Motor neuron (in vitro differentiated cells): ENCODE measurements at regions not wholly inside any gene's neighbourhood (a gene's known extent, or its start where the extent isn't known, plus 50 kb on each side); places are given as distances from the start of the nearest gene placed in this dataset.

ENCODE experiments used
- ATAC-seq, 8 experiments: fragments of 200-7000 bp; cut with Tn5 transposase; replicated peaks in 6 of 8; 2 replicates each; pipeline ENCODE4 v1.8.0; 2021; ENCODE audit warnings: mild to moderate bottlenecking in 8 of 8, moderate library complexity in 8 of 8
- H3K27ac ChIP-seq, 2 donors: fragments of 250-450 bp; sonication (Bioruptor Pico); 2 replicates each; pipeline ENCODE4 v1.9.0; 2021; ENCODE audit warnings: antibody characterized with exemption in 2 of 2, mild to moderate bottlenecking in 2 of 2, moderate library complexity in 1 of 2
- H3K4me1 ChIP-seq, 2 donors: fragments of 250-450 bp; sonication (Bioruptor Pico); replicated peaks in 1 of 2; 2 replicates each; pipeline ENCODE4 v1.6.1; 2021; ENCODE audit warnings: antibody characterized with exemption in 2 of 2, mild to moderate bottlenecking in 2 of 2, moderate library complexity in 1 of 2
- H3K4me3 ChIP-seq, 5 donors: fragments of 250-450 bp; sonication (Bioruptor Pico); 2 replicates each; pipeline ENCODE4 v1.9.0; 2021; ENCODE audit warnings: antibody characterized with exemption in 5 of 5, mild to moderate bottlenecking in 5 of 5, moderate library complexity in 4 of 5
- WGBS, 10 experiments: fragments of 450-650 bp; shearing (Covaris generic); methylation state at CpG; one replicate each; pipeline ENCODE4 v1.0.0; 2022; 5-methylcytosine and 5-hydroxymethylcytosine counted together
- in situ Hi-C, 9 experiments: fragments of 400-800 bp; cut with MboI; loops; one replicate each; pipeline ENCODE4 v1.15.0; 2021; ENCODE audit warnings: low sequenced_read_pairs in 9 of 9, low pct_unique_long_range_greater_than_20kb in 2 of 9; ENCODE audit not compliant: unreplicated experiment in 9 of 9

DNA sequence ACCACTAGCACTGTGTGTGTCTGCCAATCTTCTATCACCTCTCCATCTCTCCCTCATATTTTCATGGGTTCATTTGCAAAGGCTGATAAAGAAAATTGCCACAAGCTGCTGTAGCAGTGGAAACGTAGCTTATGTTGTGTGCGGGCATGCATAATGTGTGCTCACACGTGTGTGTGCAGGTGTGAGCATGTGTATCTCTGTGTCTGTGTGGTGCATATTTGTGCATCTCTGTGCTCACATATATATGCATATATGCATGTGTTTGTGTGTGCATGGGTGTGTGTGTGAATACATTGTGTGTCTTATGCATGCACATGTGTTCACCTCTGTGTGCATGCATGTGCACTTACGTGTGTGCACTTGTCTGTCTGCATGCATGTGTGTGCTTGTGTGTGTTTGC, 181.8 kb upstream of the UBL3 start:
- no peak overlapping the region for H3K27ac ChIP-seq
- no peak for ATAC-seq
- H3K4me1 ChIP-seq = peaks cover 9 to 20% of the 10 kb centered on the region in 2 donors
- 80 to 100% (median 98%) methylated on average over 1 to 3 of the region's 4 CpGs; no CpG with 5 or more reads in 6 of the 10 experiments for WGBS, 10 experiments
- in situ Hi-C loops = no loop called here
- no peak overlapping the region for H3K4me3 ChIP-seq

- 83 to 100% (median 94%) methylated on average over 2 to 5 of the region's 5 CpGs for WGBS, 10 experiments
- in situ Hi-C loops = no loop called here
- ATAC-seq = no peak
- H3K4me1 ChIP-seq = peaks cover 9 to 20% of the 10 kb centered on the region in 2 donors
- H3K4me3 ChIP-seq = no peak overlapping the region
- H3K27ac ChIP-seq = no peak overlapping the region
Measured at GRCh38 chr13:30031488-30031887, 181.1 kb upstream of the UBL3 start.

GRCh38 chr13:30030141-30030750, 179.8 kb upstream of the UBL3 start:
- H3K4me3 ChIP-seq = no peak overlapping the region
- in situ Hi-C loops = no loop called here
- H3K27ac ChIP-seq = no peak overlapping the region
- peak in 3 of 8 experiments; percentile 31 to 47 (median 39) for ATAC-seq
- 19 to 92% (median 64%) methylated on average over 1 to 4 of the region's 4 CpGs; no CpG with 5 or more reads in 1 of the 10 experiments for WGBS, 10 experiments
- peaks cover 9 to 20% of the 10 kb centered on the region in 2 donors for H3K4me1 ChIP-seq

- no peak overlapping the region for H3K4me3 ChIP-seq
- no peak for ATAC-seq
- H3K4me1 ChIP-seq = peaks cover 8 to 18% of the 10 kb centered on the region in 2 donors
- in situ Hi-C loops = no loop called here
- no peak overlapping the region for H3K27ac ChIP-seq
- WGBS, 10 experiments = 37 to 100% (median 90%) methylated on average over 2 to 6 of the region's 6 CpGs
Measured at GRCh38 chr13:30027569-30028455, 177.4 kb upstream of the UBL3 start.

DNA sequence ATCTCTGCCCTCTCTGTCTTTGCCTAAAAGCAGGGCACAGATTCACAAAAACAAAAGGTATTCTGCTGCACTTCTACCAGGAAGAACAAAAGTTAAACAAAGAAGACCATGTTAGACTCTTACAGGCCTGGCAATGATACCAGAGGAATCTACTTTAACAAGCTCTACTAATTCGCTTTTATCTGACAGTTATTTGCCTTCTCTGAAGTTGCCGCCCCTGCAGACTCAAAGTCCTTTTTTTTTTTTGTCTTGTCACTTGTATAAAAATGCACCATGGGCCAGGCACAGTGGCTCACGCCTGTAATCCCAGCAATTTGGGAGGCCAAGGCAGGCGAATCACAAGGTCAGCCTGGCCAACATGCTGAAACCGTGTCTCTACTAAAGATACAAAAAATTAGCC, 176.5 kb upstream of the UBL3 start:
- Histone ChIP-seq H3K27ac (no peak overlapping the region), H3K4me3 (no peak overlapping the region), H3K4me1 (peaks cover 5 to 9% of the 10 kb centered on the region in 2 donors)
- in situ Hi-C loops = no loop called here
- 67 to 100% (median 93%) methylated on average over 1 to 5 of the region's 5 CpGs; no CpG with 5 or more reads in 4 of the 10 experiments for WGBS, 10 experiments
- ATAC-seq = no peak

- Histone ChIP-seq H3K4me3 (no peak overlapping the region), H3K4me1 (peaks cover 5 to 13% of the 10 kb centered on the region in 2 donors), H3K27ac (no peak overlapping the region)
- ATAC-seq = no peak
- in situ Hi-C loops = no loop called here
- WGBS, 10 experiments = 20 to 100% (median 90%) methylated on average over 1 to 5 of the region's 5 CpGs; no CpG with 5 or more reads in 4 of the 10 experiments
Measured at GRCh38 chr13:30026093-30026492, 175.7 kb upstream of the UBL3 start.

DNA sequence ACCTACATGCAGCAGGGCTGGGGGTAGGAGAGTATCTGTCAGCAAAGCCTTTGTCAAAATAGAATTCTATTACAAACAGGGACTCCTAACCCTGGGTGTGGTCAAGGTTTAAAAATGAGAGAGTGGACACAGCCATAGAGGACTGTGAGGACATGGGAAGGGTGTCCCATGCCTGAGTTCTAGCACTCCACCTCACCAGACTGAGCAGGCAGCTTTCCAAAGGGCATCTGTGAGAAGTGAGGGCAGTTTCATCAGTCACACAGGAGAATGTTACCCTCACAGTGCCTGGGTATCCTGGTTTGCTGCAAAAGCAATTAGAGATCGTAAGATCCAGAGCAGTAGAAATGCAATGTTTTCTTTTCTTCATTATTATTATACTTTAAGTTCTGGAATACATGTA, 174.9 kb upstream of the UBL3 start:
- in situ Hi-C loops = no loop called here
- no peak for ATAC-seq
- 86 to 100% (median 100%) methylated on average over 1 of the region's 1 CpG; no CpG with 5 or more reads in 4 of the 10 experiments for WGBS, 10 experiments
- Histone ChIP-seq H3K4me1 (peaks cover 5 to 15% of the 10 kb centered on the region in 2 donors), H3K27ac (no peak overlapping the region), H3K4me3 (no peak overlapping the region)

DNA sequence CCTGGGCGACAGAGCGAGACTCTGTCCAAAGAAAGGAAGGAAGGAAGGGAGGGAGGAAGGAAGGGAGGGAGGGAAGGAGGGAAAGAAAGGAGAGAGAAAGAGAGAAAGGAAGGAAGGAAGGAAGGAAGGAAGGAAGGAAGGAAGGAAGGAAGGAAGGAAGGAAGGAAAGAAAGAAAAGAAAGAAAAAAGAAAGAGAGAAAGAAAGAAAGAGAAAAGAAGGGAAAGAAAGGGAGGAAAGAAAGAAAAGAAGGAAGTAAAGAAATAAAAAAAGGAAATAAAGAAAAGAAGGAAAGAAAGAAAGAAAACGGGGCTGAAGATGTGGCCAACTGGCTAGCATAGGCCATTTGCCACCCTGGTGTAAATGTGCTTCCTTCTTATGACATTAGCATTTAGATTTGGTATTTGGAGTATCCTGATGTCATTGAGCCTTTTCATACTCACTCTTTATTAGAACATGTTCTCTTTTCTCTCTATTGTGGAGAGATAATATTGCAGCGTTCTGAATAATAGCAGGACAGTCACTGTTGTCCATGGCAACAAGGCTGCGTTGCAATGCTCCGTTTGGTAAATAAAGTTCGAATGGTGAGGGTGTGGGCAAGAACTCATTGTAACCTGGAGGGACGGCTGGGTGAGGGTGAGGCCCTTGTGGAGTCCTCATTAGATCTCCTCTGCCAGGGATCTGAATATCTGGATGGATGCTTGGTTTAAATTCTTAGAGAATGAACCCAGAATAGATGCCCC, 173.9 kb upstream of the UBL3 start:
- in situ Hi-C loops = no loop called here
- H3K4me3 ChIP-seq = no peak overlapping the region
- peak in 4 of 8 experiments; percentile 19 to 72 (median 37) for ATAC-seq
- whole genome bisulfite sequencing, 10 experiments = 17 to 96% (median 69%) methylated on average over 1 to 7 of the region's 8 CpGs
- H3K4me1 ChIP-seq = peaks cover 12 to 23% of the 10 kb centered on the region in 2 donors
- H3K27ac ChIP-seq = no peak overlapping the region

GRCh38 chr13:30023196-30023895, 172.9 kb upstream of the UBL3 start:
- H3K4me3 ChIP-seq = no peak overlapping the region
- H3K4me1 ChIP-seq = peaks cover 12 to 24% of the 10 kb centered on the region in 2 donors
- no peak overlapping the region for H3K27ac ChIP-seq
- ATAC-seq = no peak
- in situ Hi-C loops = no loop called here
- whole genome bisulfite sequencing, 10 experiments = 75 to 96% (median 86%) methylated on average over 2 to 6 of the region's 8 CpGs; no CpG with 5 or more reads in 5 of the 10 experiments

DNA sequence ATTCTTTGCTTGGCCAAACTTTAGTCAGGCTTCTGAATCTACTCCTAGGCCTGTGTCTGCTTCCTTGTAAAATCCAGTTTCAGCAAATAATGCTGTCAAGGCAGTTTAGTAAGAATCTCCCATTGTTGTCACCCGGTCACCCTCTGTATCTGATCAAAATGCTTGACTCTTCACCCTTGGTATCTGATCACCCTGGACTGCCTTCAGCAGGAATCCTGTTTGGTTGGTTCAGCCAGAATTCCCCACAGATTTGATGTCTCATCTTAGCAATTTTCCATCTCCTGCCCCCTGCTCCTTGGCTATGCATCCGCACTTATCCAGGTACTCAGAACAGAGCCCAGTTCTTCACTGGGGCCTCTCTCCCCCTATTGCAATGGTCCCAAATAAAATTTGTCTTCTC, 172.4 kb upstream of the UBL3 start:
- no peak overlapping the region for H3K27ac ChIP-seq
- 83 to 100% (median 100%) methylated on average over 1 to 2 of the region's 2 CpGs; no CpG with 5 or more reads in 3 of the 10 experiments for WGBS, 10 experiments
- H3K4me1 ChIP-seq = peaks cover 12 to 24% of the 10 kb centered on the region in 2 donors
- in situ Hi-C loops = no loop called here
- H3K4me3 ChIP-seq = no peak overlapping the region
- no peak for ATAC-seq

DNA sequence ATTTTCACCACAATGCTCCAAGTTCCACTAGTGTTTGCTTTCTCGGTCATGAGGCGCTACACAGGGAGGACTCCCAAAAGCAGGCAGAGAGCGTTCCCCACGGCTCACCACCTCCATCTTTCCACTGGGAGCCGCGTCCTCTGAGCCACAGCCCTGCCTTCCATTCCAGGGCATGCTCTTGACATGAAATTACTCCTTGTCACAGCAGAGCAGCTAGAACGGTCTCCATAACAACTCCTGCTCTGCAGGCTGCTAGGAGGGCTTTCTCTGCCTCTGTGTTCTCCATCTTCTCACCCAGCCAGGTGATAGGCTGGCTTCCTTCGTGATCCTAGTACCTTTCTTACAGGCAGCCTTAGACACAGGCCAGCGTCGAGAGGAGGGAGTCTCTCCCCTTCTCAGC, 171.8 kb upstream of the UBL3 start:
- Histone ChIP-seq H3K4me3 (no peak overlapping the region), H3K27ac (no peak overlapping the region), H3K4me1 (peaks cover 12 to 24% of the 10 kb centered on the region in 2 donors)
- 53 to 94% (median 90%) methylated on average over 3 to 10 of the region's 10 CpGs; no CpG with 5 or more reads in 4 of the 10 experiments for WGBS, 10 experiments
- ATAC-seq = peak in 5 of 8 experiments; percentile 22 to 55 (median 35)
- in situ Hi-C loops = no loop called here

DNA sequence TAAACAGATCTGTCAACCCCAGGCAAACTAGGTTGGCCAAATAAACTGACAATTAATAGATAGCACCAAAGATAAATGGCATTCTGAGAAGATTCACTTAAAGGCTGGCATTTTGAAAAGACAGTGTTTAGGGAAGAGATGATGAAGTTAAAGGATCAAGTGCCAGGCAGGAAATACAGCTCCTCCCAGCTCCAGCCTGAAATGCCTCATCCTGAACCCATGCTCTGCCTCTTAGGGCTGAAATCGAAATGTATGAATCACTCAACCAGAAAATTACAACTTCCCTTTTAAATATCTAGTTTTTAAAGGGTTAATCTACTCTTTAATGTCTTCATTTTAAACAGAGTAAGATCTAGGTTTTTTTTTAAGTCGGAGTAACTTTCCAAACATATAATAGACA, 171.2 kb upstream of the UBL3 start:
- Histone ChIP-seq H3K4me3 (no peak overlapping the region), H3K4me1 (peaks cover 12 to 24% of the 10 kb centered on the region in 2 donors), H3K27ac (no peak overlapping the region)
- 6 to 100% (median 55%) methylated on average over 1 to 2 of the region's 2 CpGs; no CpG with 5 or more reads in 3 of the 10 experiments for WGBS, 10 experiments
- ATAC-seq = no peak
- in situ Hi-C loops = no loop called here
